HepG2 (cell line): ENCODE measurements at regions not wholly inside any gene's neighbourhood (a gene's known extent, or its start where the extent isn't known, plus 50 kb on each side); places are given as distances from the start of the nearest gene placed in this dataset.

Experiments used
- ATAC-seq: fragments of 200-7000 bp; cut with Tn5 transposase; 3 replicates; pipeline ENCODE4 v1.9.1; 2020; ENCODE audit warnings: mild to moderate bottlenecking, moderate library complexity
- BruUV-seq: library from RNA; stranded (reverse); fragments of 400-500 nt; replicated peaks from 2 replicates; lab custom pipeline; 2021; lab: Mats Ljungman, UMichigan
- CTCF ChIA-PET: fragments of 300-600 bp; formaldehyde crosslinking; extraction: SDS; loops from one replicate; lab custom pipeline; 2021; ENCODE audit warnings: low total read pairs, inconsistent platforms, low intra/inter-chr PET ratio; lab: Yijun Ruan, JAX
- POLR2A ChIA-PET: fragments of 350-600 bp; sonication (Branson Sonifier 250); formaldehyde crosslinking; loops from one replicate; lab custom pipeline; 2020; ENCODE audit warnings: antibody characterized with exemption, inconsistent platforms; lab: Yijun Ruan, JAX
- DNase-seq: peaks from one replicate; pipeline ENCODE4 v3.0.0-alpha.2; 2015; ENCODE audit warnings: low spot score
- FAIRE-seq: peaks from 3 replicates; lab custom pipeline; 2011; peaks lifted over from hg19 to GRCh38; lab: Jason Lieb, UNC
- H2AFZ ChIP-seq: one replicate; pipeline ENCODE4 v1.6.1; 2011; ENCODE audit warnings: low read length, inconsistent platforms
- H3K27ac ChIP-seq: fragments of 300-600 bp; 3 replicates; pipeline ENCODE4 v1.8.0; 2011; ENCODE audit warnings: mixed run types, mild to moderate bottlenecking, mixed read lengths, low read length, inconsistent platforms; ENCODE audit not compliant: insufficient read depth; ENCODE audit errors: extremely low read length
- H3K27me3 ChIP-seq, 2 experiments: fragments of 200-600 bp in 1 of 2; 2 replicates in 1 of 2; 3 replicates in 1 of 2; pipeline versions ENCODE4 v1.6.0 to v1.8.0; 2011; ENCODE audit warnings: low read length in 2 of 2, mild to moderate bottlenecking in 2 of 2, moderate library complexity in 2 of 2, inconsistent platforms in 1 of 2; ENCODE audit not compliant: insufficient read depth in 2 of 2, control insufficient read depth in 1 of 2
- H3K36me3 ChIP-seq, 2 experiments: fragments of 200-600 bp in 1 of 2; replicated peaks in 1 of 2; 2 replicates in 1 of 2; 3 replicates in 1 of 2; pipeline versions ENCODE4 v1.5.1 to v1.8.0; 2011; ENCODE audit warnings: low read length in 2 of 2, inconsistent platforms in 1 of 2; ENCODE audit not compliant: insufficient read depth in 2 of 2, control insufficient read depth in 1 of 2
- H3K4me1 ChIP-seq: 2 replicates; pipeline ENCODE4 v1.5.1; 2012; ENCODE audit warnings: low read length, inconsistent platforms; ENCODE audit not compliant: insufficient read depth
- H3K4me2 ChIP-seq: 2 replicates; pipeline ENCODE4 v1.6.0; 2011; ENCODE audit warnings: low read depth, low read length, inconsistent platforms
- H3K4me3 ChIP-seq, 3 experiments: fragments of 200-600 bp in 1 of 3; sonication (generic), shearing (Covaris generic) in 1 of 3; replicated peaks in 1 of 3; 2 replicates each; pipeline ENCODE4 v1.5.1; 2011 to 2016; ENCODE audit warnings: low read length in 3 of 3, inconsistent platforms in 2 of 3, low read depth in 2 of 3, mild to moderate bottlenecking in 2 of 3, control low read depth in 1 of 3, mixed read lengths in 1 of 3; ENCODE audit not compliant: insufficient read depth in 1 of 3
- H3K79me2 ChIP-seq: one replicate; pipeline ENCODE4 v1.6.1; 2011; ENCODE audit warnings: low read length, inconsistent platforms; ENCODE audit not compliant: insufficient read depth
- H3K9ac ChIP-seq: 2 replicates; pipeline ENCODE4 v1.6.0; 2011; ENCODE audit warnings: mild to moderate bottlenecking, low read depth, low read length, inconsistent platforms; ENCODE audit not compliant: insufficient read depth
- H3K9me3 ChIP-seq: 2 replicates; pipeline ENCODE4 v1.5.1; 2012; ENCODE audit warnings: mild to moderate bottlenecking, low read length
- H4K20me1 ChIP-seq: 2 replicates; pipeline ENCODE4 v1.6.0; 2011; ENCODE audit warnings: inconsistent platforms, mild to moderate bottlenecking, low read length, moderate library complexity; ENCODE audit not compliant: insufficient read depth
- PCBP2 ChIP-seq: fragments of 200-400 bp; formaldehyde crosslinking; optimal IDR thresholded peaks from 2 replicates; pipeline ENCODE3; 2018; ENCODE audit warnings: low read length, low read depth; ENCODE audit not compliant: poor library complexity, severe bottlenecking
- PRMT3 ChIP-seq: sonication (generic); formaldehyde crosslinking; IDR thresholded peaks from 2 replicates; pipeline ENCODE4 v1.8.1; 2022; ENCODE audit warnings: low read depth, mild to moderate bottlenecking, moderate library complexity, missing genetic modification reagents, borderline replicate concordance
- RAD51 ChIP-seq: fragments of 450-650 bp; IDR thresholded peaks from 2 replicates; pipeline ENCODE4 v1.6.1; 2016; ENCODE audit warnings: borderline replicate concordance
- whole genome bisulfite sequencing: methylation state at CpG from one replicate; pipeline ENCODE4 v1.1.6; 2017; ENCODE audit warnings: low lambda C conversion rate; 5-methylcytosine and 5-hydroxymethylcytosine counted together
- in situ Hi-C: cut with HindIII; loops from 2 replicates; pipeline ENCODE4 v1.10.0; 2017; ENCODE audit warnings: low pct_unique_long_range_greater_than_20kb; ENCODE audit not compliant: extremely low pct_ligation_motif_present
- intact Hi-C: fragments of 100-400 bp; cut with micrococcal nuclease; formaldehyde crosslinking; loops from one replicate; pipeline ENCODE4 v1.10.0; 2022; ENCODE audit not compliant: unreplicated experiment
- TF ChIP-seq, protein P1 (sequence below): sonication (generic); formaldehyde crosslinking; conservative IDR thresholded peaks from 2 replicates; pipeline ENCODE4 v1.8.0; 2022; ENCODE audit warnings: low read depth, missing genetic modification reagents
- TF ChIP-seq, protein P2 (sequence below), 2 experiments: sonication (generic) in 1 of 2; formaldehyde crosslinking in 1 of 2; IDR thresholded peaks; 2 replicates each; pipeline versions ENCODE4 v1.5.1 to v1.6.1; 2011 to 2020; ENCODE audit warnings: borderline replicate concordance in 1 of 2, low read depth in 1 of 2, low read length in 1 of 2, mild to moderate bottlenecking in 1 of 2, missing genetic modification reagents in 1 of 2, moderate library complexity in 1 of 2

DNA sequence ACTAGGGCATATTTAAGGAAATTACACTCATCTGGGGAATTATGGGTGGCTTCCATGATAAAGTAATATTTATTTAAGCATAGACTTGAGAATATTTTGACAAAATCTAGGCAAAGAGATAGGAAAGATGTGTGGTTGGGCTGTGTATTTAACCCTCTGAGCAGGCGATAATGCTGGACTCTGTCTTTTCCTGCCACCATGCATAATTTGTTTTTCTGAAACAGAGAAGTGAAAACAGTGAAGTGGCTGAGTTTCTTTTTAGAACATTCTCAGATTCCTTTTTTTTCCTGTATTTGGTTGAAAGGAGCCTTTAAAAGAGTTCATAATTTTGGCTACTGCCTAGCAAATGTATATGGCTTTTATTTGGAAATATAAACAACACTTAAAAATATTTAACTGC, 104.8 kb upstream of the CDH19 start (continued):
- TF ChIP-seq, protein P1, sequence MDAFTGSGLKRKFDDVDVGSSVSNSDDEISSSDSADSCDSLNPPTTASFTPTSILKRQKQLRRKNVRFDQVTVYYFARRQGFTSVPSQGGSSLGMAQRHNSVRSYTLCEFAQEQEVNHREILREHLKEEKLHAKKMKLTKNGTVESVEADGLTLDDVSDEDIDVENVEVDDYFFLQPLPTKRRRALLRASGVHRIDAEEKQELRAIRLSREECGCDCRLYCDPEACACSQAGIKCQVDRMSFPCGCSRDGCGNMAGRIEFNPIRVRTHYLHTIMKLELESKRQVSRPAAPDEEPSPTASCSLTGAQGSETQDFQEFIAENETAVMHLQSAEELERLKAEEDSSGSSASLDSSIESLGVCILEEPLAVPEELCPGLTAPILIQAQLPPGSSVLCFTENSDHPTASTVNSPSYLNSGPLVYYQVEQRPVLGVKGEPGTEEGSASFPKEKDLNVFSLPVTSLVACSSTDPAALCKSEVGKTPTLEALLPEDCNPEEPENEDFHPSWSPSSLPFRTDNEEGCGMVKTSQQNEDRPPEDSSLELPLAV (CRISPR knock-in tag), result no peak
- TF ChIP-seq PCBP2, result no peak

DNA sequence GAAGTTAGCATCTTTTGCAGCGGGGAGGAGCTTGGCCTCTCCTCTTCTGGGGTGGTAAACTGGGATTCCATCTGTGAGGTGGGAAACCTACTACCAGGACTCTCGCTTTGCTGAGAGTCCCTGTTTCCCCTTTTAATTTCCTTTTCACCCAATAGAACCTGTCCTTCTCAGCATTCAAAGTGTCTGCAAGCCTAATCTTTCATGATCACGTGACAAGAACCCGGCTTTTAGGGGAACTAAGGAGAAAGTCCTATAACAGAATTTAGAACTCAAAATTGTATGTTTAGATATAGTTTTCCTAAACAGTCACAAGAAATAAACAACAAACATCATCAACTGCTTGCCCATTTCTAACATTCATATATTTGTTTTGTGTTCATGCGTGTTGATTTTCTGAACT, 103.6 kb upstream of the CDH19 start:
- no peak overlapping the region for H3K4me3 ChIP-seq
- no peaks in the 10 kb centered on the region for H3K36me3 ChIP-seq
- ATAC-seq (no peak), DNase-seq (no peak), FAIRE-seq (no peak)
- H3K27me3 ChIP-seq, result no peaks in the 10 kb centered on the region
- H3K9ac ChIP-seq, result no peak overlapping the region
- POLR2A ChIA-PET, result no interaction called here
- no peaks in the 10 kb centered on the region for H3K9me3 ChIP-seq
- H2AFZ ChIP-seq, result no peak overlapping the region
- no peak overlapping the region for H3K4me2 ChIP-seq
- no peak overlapping the region for H3K27ac ChIP-seq
- CTCF ChIA-PET, result no interaction called here
- 10% methylated on average over 4 of the region's 5 CpGs for WGBS
- TF ChIP-seq PRMT3, result no peak
- TF ChIP-seq RAD51, result peak; percentile 70; the same call in 1 of the 2 replicates
- TF ChIP-seq, protein P2, sequence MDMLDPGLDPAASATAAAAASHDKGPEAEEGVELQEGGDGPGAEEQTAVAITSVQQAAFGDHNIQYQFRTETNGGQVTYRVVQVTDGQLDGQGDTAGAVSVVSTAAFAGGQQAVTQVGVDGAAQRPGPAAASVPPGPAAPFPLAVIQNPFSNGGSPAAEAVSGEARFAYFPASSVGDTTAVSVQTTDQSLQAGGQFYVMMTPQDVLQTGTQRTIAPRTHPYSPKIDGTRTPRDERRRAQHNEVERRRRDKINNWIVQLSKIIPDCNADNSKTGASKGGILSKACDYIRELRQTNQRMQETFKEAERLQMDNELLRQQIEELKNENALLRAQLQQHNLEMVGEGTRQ (IDR thresholded peaks at IDR 0.05; ENCODE audit: low read depth, low read length), result 0 out of 2 replicates have a peak, but pooled peaks have one; percentile 26
- TF ChIP-seq, protein P2 (CRISPR knock-in tag; IDR thresholded peaks at IDR 0.05; ENCODE audit: borderline replicate concordance), result no peak
- no TSS peak for BruUV-seq
- in situ Hi-C loops (no loop called here), intact Hi-C loops (no loop called here)
- H3K4me1 ChIP-seq, result no peaks in the 10 kb centered on the region
- no peaks in the 10 kb centered on the region for H4K20me1 ChIP-seq
- no peaks in the 10 kb centered on the region for H3K79me2 ChIP-seq
